ENCODE measurements at regions not wholly inside any gene's neighbourhood (a gene's known extent, or its start where the extent isn't known, plus 50 kb on each side); places are given as distances from the start of the nearest gene placed in this dataset.

DNA sequence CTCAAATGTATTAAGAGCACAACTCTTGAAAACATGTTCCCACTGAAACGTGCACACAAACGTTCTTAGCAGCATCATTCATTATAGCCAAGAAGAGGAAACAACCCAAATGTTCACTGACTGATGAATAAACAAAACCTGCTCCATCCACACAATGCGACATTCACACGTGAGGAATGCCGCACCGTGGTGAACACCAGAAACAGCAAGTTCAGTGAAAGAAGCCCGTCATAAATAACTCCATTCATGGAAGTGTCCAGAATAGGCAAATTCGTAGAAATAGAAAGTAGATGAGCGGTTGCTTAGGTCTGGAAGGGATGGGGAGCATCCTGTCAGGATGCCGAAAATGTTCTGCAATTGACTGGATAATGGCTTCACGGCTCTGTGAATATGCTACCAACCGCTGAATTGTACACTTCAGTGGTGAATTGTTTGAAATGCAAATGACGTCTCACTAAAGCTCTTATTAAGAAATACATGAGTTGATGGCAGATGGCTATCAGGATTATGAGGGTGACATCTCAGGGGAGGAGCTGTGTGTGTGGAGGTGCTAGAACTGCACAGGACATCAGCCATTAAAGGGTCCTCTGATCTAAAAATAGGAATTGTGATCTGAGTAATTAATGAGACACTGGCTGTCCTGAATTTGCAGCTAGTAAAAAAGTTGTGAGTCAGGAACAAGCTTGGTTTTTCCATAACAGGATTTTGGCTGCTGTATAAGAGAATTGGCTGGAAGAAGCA, 771.0 kb downstream of the KCNJ18 start:
- no peaks in the 10 kb centered on the region for H3K9me3 ChIP-seq
- no peak for DNase-seq (ENCODE audit: low spot score)
- TF ChIP-seq POLR2AphosphoS5 (IDR thresholded peaks at IDR 0.05) (no peak), CTCF (IDR thresholded peaks at IDR 0.05) (no peak), POLR2A (IDR thresholded peaks at IDR 0.05) (no peak)
- no peaks in the 10 kb centered on the region for H3K27me3 ChIP-seq (replicated peaks; ENCODE audit: insufficient read depth)
- intact Hi-C loops (cut with DNase I) = no loop called here
- H3K4me3 ChIP-seq = no peak overlapping the region
- no peaks in the 10 kb centered on the region for H3K36me3 ChIP-seq
- H3K27ac ChIP-seq = no peak overlapping the region
- 66% methylated on average over 13 of the region's 13 CpGs for WGBS
- no peaks in the 10 kb centered on the region for H3K4me1 ChIP-seq (replicated peaks)

GRCh38 chr17:22464041-22464440, 771.7 kb downstream of the KCNJ18 start:
- Histone ChIP-seq H3K9me3 (no peaks in the 10 kb centered on the region), H3K4me1 (replicated peaks) (no peaks in the 10 kb centered on the region), H3K27ac (no peak overlapping the region), H3K27me3 (replicated peaks; ENCODE audit: insufficient read depth) (no peaks in the 10 kb centered on the region), H3K36me3 (no peaks in the 10 kb centered on the region), H3K4me3 (no peak overlapping the region)
- 71% methylated on average over 6 of the region's 6 CpGs for WGBS
- intact Hi-C loops (cut with DNase I) = no loop called here
- no peak for TF ChIP-seq POLR2AphosphoS5 (IDR thresholded peaks at IDR 0.05)
- no peak for DNase-seq (ENCODE audit: low spot score)

DNA sequence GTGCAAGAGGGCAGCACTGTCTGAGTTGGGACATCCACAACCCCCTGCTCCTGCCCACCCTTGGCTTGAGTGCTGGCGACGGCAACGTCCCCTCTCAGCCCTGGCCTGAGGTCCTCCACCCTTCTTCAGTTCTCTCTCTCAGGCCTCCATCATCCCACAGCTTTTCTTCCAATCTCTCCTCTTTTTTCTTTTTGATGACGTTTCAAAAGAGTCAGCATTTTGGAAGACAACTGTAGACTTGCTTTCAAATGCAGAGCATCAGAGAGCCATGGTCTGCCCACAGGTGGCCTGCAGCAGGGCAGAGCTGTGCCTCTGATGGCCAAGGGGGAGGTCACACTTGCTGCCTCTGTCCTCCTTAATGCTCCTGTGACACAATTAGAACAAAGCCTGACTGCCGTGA, 775.4 kb downstream of the KCNJ18 start:
- Histone ChIP-seq H3K4me1 (replicated peaks) (no peaks in the 10 kb centered on the region), H3K27ac (no peak overlapping the region), H3K36me3 (no peaks in the 10 kb centered on the region), H3K9me3 (no peaks in the 10 kb centered on the region), H3K27me3 (replicated peaks; ENCODE audit: insufficient read depth) (no peaks in the 10 kb centered on the region), H3K4me3 (no peak overlapping the region)
- DNase-seq (ENCODE audit: low spot score) = no peak
- WGBS = 67% methylated on average over 5 of the region's 5 CpGs
- TF ChIP-seq POLR2AphosphoS5 (IDR thresholded peaks at IDR 0.05) (no peak), CTCF (IDR thresholded peaks at IDR 0.05) (no peak), POLR2A (IDR thresholded peaks at IDR 0.05) (no peak)
- intact Hi-C loops (cut with DNase I) = no loop called here

- H3K27me3 ChIP-seq (replicated peaks; ENCODE audit: insufficient read depth) = no peaks in the 10 kb centered on the region
- WGBS = 87% methylated on average over 9 of the region's 9 CpGs
- intact Hi-C loops (cut with DNase I) = no loop called here
- H3K27ac ChIP-seq = no peak overlapping the region
- DNase-seq (ENCODE audit: low spot score) = no peak
- no peaks in the 10 kb centered on the region for H3K4me1 ChIP-seq (replicated peaks)
- no peak overlapping the region for H3K4me3 ChIP-seq
- H3K36me3 ChIP-seq = no peaks in the 10 kb centered on the region
- no peaks in the 10 kb centered on the region for H3K9me3 ChIP-seq
- TF ChIP-seq POLR2AphosphoS5 (IDR thresholded peaks at IDR 0.05) = no peak
- no peak for TF ChIP-seq CTCF (IDR thresholded peaks at IDR 0.05)
- no peak for TF ChIP-seq POLR2A (IDR thresholded peaks at IDR 0.05)
Measured at GRCh38 chr17:22469101-22469880, 777.0 kb downstream of the KCNJ18 start.

DNA sequence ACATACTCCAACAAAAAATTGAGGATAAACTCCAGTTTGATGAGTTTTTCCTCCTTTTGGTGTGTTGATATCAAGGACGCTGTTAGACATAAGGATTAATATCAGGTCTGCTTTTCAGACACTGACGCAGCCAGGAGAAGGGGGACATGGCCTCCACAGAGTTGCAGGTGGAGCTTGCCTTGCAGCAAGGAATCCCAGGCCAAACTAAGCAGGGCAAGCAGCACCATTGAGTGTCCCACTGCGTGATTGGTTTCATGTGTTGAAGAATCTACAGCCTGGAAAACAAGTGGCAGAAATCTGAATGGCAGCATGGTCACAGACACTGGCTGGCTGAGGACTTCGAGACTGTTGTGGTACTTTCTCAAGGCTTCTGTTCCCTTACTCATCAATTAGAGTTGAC, 777.6 kb downstream of the KCNJ18 start:
- H3K27me3 ChIP-seq (replicated peaks; ENCODE audit: insufficient read depth) = no peaks in the 10 kb centered on the region
- TF ChIP-seq POLR2A (IDR thresholded peaks at IDR 0.05) (no peak), POLR2AphosphoS5 (IDR thresholded peaks at IDR 0.05) (no peak), CTCF (IDR thresholded peaks at IDR 0.05) (no peak)
- intact Hi-C loops (cut with DNase I) = no loop called here
- H3K27ac ChIP-seq = no peak overlapping the region
- WGBS = 90% methylated on average over 4 of the region's 4 CpGs
- H3K4me1 ChIP-seq (replicated peaks) = no peaks in the 10 kb centered on the region
- H3K36me3 ChIP-seq = no peaks in the 10 kb centered on the region
- DNase-seq (ENCODE audit: low spot score) = no peak
- no peak overlapping the region for H3K4me3 ChIP-seq
- no peaks in the 10 kb centered on the region for H3K9me3 ChIP-seq
